ENCODE measurements at regions not wholly inside any gene's neighbourhood (a gene's known extent, or its start where the extent isn't known, plus 50 kb on each side); places are given as distances from the start of the nearest gene placed in this dataset.

- no peak for DNase-seq (ENCODE audit: low read depth, low spot score)
- dilution Hi-C loops (cut with MboI; ENCODE audit: extremely low pct_ligation_motif_present, low sequenced_read_pairs): no loop called here
- intact Hi-C loops (cut with micrococcal nuclease): loop anchor here (5.0 to 10.0 kb wide), 2 partner anchors 545 to 1087 kb away; no protein-coding TSS in a partner anchor
- no peak overlapping the region for H3K9ac ChIP-seq (replicated peaks; ENCODE audit: extremely low read depth, insufficient read depth, low read length)
- no peaks in the 10 kb centered on the region for H3K9me3 ChIP-seq (replicated peaks; ENCODE audit: control insufficient read depth, insufficient read depth, low read length)
- no TSS peak for BruUV-seq (replicated peaks)
- CTCF ChIA-PET: no interaction called here
- POLR2A ChIA-PET: no interaction called here
- H3K4me1 ChIP-seq (ENCODE audit: control insufficient read depth, extremely low read depth, insufficient read depth, low read length): no peaks in the 10 kb centered on the region
- no peak overlapping the region for H3K4me2 ChIP-seq (ENCODE audit: insufficient read depth, low read length)
- H4K20me1 ChIP-seq (replicated peaks; ENCODE audit: control insufficient read depth, extremely low read depth, insufficient read depth, low read length): no peaks in the 10 kb centered on the region
- no peaks in the 10 kb centered on the region for H3K79me2 ChIP-seq (ENCODE audit: control insufficient read depth, insufficient read depth, low read length)
- no peaks in the 10 kb centered on the region for H3K27me3 ChIP-seq (ENCODE audit: control insufficient read depth in 2 of 2, insufficient read depth in 2 of 2, low read length in 2 of 2)
- H3K4me3 ChIP-seq (replicated peaks in 1 of 3; ENCODE audit: insufficient read depth in 1 of 3, low read depth in 1 of 3, low read length in 3 of 3): no peak overlapping the region
- H3K27ac ChIP-seq (ENCODE audit: insufficient read depth, low read depth, low read length): no peak overlapping the region
- H3K36me3 ChIP-seq (ENCODE audit: control insufficient read depth in 2 of 2, extremely low read depth in 1 of 2, insufficient read depth in 2 of 2, low read length in 2 of 2): no peaks in the 10 kb centered on the region
- no peak for FAIRE-seq
- no peaks in the 10 kb centered on the region for H3K9me1 ChIP-seq (replicated peaks; ENCODE audit: control insufficient read depth, extremely low read depth, insufficient read depth, low read length)
- TF ChIP-seq MYC (IDR thresholded peaks at IDR 0.05; ENCODE audit: low read depth, low read length) (no peak), JUN (IDR thresholded peaks at IDR 0.05; ENCODE audit: borderline replicate concordance, insufficient read depth, insufficient read length, low read depth) (no peak), GATA2 (IDR thresholded peaks at IDR 0.05; ENCODE audit: insufficient read depth, insufficient read length, low read depth, low read length) (no peak), EZH2 (IDR thresholded peaks at IDR 0.05; ENCODE audit: borderline replicate concordance, low read depth, low read length, severe bottlenecking) (no peak)
- H2AFZ ChIP-seq (ENCODE audit: low read depth, low read length): no peak overlapping the region
Observed at GRCh38 chr3:24769918-24770317, 275.3 kb upstream of the THRB start.

GRCh38 chr3:24773798-24774197 lies 279.1 kb upstream of the THRB start:
- Histone ChIP-seq H3K9me3 (replicated peaks; ENCODE audit: control insufficient read depth, insufficient read depth, low read length) (no peaks in the 10 kb centered on the region), H3K4me1 (ENCODE audit: control insufficient read depth, extremely low read depth, insufficient read depth, low read length) (no peaks in the 10 kb centered on the region), H2AFZ (ENCODE audit: low read depth, low read length) (no peak overlapping the region), H3K9ac (replicated peaks; ENCODE audit: extremely low read depth, insufficient read depth, low read length) (no peak overlapping the region), H3K36me3 (ENCODE audit: control insufficient read depth in 2 of 2, extremely low read depth in 1 of 2, insufficient read depth in 2 of 2, low read length in 2 of 2) (no peaks in the 10 kb centered on the region), H3K27ac (ENCODE audit: insufficient read depth, low read depth, low read length) (no peak overlapping the region), H3K79me2 (ENCODE audit: control insufficient read depth, insufficient read depth, low read length) (no peaks in the 10 kb centered on the region), H3K27me3 (ENCODE audit: control insufficient read depth in 2 of 2, insufficient read depth in 2 of 2, low read length in 2 of 2) (no peaks in the 10 kb centered on the region), H3K4me2 (ENCODE audit: insufficient read depth, low read length) (no peak overlapping the region), H4K20me1 (replicated peaks; ENCODE audit: control insufficient read depth, extremely low read depth, insufficient read depth, low read length) (no peaks in the 10 kb centered on the region), H3K4me3 (replicated peaks in 1 of 3; ENCODE audit: insufficient read depth in 1 of 3, low read depth in 1 of 3, low read length in 3 of 3) (no peak overlapping the region), H3K9me1 (replicated peaks; ENCODE audit: control insufficient read depth, extremely low read depth, insufficient read depth, low read length) (no peaks in the 10 kb centered on the region)
- POLR2A ChIA-PET: no interaction called here
- intact Hi-C loops (cut with micrococcal nuclease) (loop anchor here (1.0 to 10.0 kb wide), 6 partner anchors 191 to 1084 kb away; partner anchors contain the start of gene RARB), dilution Hi-C loops (cut with MboI; ENCODE audit: extremely low pct_ligation_motif_present, low sequenced_read_pairs) (no loop called here)
- CTCF ChIA-PET: interaction anchor here (0.6 to 3.1 kb wide), 17 partner anchors 9 to 1083 kb away, joined by 3 to 52 read pairs (median 3); partner anchors contain the start of gene RARB
- DNase-seq (ENCODE audit: low read depth, low spot score) (peak; percentile 61), FAIRE-seq (peak; percentile 76)
- no peak for TF ChIP-seq MYC (IDR thresholded peaks at IDR 0.05; ENCODE audit: low read depth, low read length)
- peak; percentile 69 to 71 for TF ChIP-seq CTCF (IDR thresholded peaks at IDR 0.05; ENCODE audit: extremely low read depth in 1 of 2, insufficient read depth in 1 of 2, low read depth in 1 of 2, low read length in 2 of 2)
- BruUV-seq (replicated peaks): no TSS peak

Measured in endothelial cell of umbilical vein (primary cell).